T-helper 1 cell (primary cell): ENCODE measurements at regions not wholly inside any gene's neighbourhood (a gene's known extent, or its start where the extent isn't known, plus 50 kb on each side); places are given as distances from the start of the nearest gene placed in this dataset.
"Not testable (repeated sequence)": the region's sequence is repeated elsewhere in the genome, so short reads cannot be mapped to it uniquely, and the experiment has no call there.

ENCODE experiments used
- DNase-seq, 5 donors: peaks; one replicate each; pipeline ENCODE4 v3.0.0-alpha.2; 2012 to 2020

DNA sequence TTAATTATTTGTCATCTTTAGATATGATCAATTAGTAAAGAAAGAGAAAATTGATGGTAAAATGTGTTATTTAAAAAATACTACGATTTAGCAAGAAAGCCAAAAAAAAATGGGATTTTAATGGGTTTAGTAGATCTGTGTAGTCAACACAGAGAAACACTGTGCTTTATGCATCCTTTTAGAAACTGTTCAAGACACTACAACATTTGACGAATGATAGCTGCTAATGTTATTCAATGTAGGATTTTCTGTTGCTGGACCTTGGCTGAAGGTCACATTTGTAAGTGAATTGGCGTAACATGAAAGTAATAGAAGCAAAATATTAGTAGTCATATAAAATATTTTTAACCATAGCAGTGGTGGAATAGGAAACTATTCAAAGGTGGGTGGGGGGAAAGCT is 1293.9 kb downstream of the NCAM2 start:
- no peak for DNase-seq

DNA sequence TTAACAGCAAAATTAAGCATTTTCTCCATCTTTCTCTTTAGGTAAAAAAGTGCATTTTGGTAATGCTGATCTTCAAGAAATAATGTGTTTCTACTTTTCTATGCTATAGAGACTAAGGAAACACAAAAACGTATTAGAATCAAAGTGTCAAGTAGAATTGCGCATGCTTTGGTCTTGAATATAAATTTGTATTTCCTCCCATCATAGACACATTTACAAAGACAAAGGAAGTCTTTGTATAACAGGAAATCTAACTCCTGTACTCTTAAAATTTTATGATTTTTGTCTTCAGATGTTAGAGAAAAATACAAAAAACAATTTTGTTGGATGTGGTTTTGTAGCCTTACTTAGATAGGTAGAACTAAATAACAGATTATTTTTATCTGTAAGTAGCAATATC is 1299.4 kb downstream of the NCAM2 start:
- no peak for DNase-seq

DNA sequence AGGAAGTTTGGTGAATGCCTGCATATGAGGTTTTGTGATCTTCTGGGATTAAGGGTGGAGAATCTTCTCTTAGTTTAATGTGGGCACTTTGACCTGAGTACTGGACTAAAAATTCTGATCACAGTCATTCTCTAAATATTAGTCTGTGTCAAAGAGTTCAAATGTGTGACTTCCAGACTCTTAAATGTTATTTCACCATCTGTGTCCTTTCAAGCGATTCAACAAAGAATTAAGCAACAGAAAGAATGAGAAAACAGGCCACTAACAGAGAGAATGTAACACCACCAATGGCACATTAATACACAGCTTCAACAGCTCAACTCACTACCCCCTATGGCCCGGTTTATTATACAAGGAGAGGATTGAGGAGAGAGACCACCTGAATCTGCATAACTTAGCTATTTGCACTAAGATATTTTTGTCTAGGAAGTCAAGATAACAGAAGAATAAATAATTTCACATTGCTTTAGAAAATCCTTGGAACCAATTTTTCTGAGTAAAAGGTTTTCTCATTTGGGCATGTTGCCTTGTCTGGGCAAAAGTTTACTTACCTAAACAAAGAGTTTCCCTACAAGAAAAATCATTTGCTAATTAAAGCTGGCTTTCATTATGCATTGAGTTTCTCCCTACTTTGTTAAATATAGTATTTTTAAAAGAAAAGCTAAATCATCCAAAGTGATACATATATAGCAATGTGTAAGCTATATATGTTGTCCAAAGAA is 1313.7 kb downstream of the NCAM2 start:
- no peak for DNase-seq

DNA sequence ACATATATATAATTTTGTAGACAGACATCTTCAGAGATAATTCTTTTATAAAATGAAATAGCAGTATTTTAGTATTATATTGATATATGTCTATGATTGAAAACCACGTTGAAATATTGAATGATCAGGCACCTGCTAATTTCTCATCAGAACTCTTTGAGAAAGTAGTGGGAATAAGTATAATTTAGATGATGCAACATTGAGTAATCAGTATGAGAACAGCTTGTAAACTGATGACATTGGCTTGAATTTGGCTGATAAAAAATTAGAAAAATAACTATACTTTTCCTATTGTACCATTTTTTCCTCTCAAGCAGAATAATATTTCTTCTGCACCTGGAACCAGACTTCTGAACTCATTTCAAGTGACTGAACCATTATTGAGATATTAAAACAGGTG is 1316.8 kb downstream of the NCAM2 start:
- DNase-seq: no peak

DNA sequence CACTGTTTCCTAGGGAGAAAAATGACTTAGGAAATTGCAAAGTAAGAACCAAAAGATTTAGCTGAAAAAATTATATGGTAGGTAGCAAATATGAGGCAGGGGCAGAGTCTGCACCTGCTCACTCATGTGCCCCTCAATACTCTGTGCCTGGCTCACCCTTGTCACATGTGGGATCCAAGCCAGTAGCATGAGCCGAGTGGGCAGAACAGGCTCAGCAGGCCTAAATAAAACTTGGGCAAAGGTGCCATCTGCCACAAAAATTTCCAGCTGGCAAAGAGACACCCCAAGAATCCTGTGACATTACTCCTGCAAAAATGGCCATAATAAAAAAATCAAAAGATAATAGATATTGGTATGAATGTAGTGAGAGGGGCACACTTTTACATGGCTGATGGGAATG is 1321.2 kb downstream of the NCAM2 start:
- no peak for DNase-seq

DNA sequence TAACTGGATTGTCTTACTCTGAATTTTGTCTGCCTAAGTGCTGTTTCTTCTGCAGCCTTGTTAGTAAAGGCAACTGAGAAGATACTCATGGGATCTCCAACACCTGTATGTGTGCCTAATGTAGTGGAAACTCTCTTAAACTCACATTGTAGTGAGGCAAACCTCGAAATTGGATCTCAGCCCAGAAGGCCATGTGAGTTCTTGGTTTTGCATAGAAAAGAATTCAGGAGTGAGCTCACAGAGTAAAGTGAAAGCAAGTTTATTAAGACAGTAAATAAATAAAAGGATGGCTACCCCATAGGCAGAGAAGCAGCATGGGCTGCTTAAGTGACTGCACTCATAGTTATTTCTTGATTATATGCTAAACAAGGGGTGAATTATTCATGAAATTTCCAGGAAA is 1344.7 kb downstream of the NCAM2 start:
- no peak for DNase-seq

DNA sequence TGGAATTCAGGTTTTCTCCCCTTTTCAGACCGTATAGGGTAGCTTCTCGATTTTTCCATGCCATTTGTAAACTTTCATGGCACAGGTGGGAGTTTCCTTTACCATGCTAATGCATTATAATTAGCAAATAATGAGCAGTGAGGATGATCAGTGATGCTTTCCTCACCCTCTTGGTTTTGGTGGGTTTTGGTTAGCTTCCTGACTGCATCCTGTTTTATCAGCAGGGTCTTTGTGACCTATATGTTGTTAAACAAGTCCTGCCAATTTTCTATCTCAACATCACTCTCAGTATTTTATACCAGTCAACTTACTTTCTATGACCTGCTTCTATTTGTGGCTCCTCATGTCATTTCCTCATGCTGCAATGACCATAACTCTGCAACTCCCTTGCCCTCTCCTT is 1345.1 kb downstream of the NCAM2 start:
- DNase-seq: no peak

DNA sequence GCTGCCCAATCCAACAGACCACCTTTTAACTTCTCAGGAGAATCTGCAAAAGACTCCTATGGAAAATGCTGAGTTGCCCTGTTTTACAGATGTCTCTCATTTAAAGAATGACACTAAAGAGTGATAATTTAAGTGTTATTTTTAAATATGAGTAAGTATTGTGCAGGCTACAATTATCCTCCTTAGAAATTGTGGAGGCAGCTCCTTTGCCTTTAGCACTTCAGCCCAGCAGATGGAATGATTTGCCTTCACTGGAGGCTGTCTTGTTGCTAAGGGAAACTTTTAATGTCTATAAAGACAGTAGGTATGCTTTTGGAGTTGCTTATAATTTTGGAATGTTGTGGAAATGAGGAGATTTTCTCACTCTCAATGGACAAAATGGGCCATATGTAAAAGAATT is 1345.5 kb downstream of the NCAM2 start:
- no peak for DNase-seq

DNA sequence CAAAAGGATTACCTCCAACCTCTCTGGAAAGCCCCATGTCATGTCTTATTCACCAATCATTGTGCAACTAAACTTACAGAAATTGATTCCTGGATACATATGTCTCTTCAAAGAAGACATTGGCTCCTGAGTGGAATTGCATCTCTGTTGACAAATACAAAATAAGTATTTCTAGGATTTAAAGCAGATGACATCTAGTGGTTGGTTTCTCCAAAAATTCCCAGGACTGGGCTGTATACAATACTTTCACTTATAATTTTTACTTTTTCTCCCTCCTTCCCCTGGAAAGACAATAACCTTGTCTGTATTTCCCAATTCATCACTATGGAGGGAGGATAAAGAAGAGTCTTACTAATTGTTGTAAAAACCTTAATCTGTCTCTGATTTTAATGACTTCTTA is 1347.4 kb downstream of the NCAM2 start:
- no peak for DNase-seq

DNA sequence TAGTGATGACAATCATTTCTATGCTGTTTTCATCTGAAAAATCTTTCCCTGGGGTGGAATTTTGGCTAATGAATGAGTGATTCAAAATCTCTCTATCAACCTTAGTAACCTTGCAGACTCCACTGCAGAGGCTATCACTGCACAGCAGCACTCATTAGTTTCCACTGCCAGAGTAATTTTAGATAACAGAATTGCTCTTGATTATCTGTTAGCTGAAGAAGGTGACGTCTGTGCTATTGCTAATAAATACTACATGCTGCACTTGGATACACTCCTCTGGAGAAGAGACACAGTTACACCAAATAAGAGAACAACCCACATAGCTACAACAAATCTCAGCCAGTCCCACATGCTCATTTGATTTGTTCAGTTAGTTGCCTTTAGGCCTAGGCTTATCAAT is 1348.4 kb downstream of the NCAM2 start:
- no peak for DNase-seq

DNA sequence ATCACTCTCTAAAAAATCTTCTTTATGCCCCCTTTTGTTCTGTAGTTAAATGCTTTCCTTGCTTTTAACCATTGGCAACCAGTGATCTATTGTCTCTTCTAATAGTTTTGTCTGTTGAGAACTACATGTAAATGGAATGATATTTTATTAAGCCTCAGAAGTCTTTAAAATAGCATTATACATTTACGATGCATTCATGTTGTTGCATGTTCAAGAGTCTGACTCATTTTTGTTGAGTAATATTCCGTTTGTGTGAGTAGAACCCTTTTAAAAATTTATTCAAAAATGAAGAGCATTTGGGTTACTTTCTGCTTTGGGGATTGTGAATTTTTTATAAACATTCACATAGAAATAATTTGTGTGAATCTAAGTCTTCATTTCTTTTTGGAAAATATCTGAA is 1352.9 kb downstream of the NCAM2 start:
- DNase-seq: no peak

DNA sequence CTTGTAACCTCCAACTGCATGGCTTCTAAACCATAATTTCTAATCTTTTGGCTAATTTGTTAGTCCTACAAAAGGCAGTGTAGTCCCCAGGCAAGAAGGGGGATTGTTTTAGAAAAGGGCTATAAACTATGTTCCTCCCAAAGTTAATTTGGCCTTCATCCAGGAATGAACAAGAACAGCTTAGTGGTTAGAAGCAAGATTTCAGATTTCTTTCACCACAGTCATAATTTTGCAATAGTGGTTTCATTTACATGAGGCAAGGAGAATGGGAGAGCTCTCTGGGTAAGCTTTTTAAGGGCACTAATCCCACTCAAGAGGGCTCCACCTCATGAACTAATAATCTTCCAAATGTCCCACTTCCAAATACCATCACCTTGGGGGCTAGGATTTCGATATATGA is 1353.9 kb downstream of the NCAM2 start:
- DNase-seq: no peak

DNA sequence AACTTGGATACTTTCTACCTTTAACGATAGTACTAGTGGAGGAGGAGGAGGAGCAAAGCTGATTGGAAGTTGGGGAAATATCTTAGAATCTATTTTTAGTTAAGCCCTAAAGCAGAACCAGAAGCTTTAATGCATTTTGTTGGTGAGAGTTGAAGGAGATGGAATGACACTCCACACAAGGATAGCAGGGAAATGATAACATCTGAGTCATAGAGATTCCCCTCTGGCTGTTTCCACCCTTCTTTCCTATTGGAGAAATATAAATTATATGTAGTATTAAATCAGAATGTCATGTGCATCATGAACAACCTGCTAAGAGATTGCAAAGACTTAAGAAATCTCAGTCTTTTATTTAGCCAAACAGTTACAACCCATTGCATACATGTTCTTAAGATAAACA is 1357.7 kb downstream of the NCAM2 start:
- no peak for DNase-seq

DNA sequence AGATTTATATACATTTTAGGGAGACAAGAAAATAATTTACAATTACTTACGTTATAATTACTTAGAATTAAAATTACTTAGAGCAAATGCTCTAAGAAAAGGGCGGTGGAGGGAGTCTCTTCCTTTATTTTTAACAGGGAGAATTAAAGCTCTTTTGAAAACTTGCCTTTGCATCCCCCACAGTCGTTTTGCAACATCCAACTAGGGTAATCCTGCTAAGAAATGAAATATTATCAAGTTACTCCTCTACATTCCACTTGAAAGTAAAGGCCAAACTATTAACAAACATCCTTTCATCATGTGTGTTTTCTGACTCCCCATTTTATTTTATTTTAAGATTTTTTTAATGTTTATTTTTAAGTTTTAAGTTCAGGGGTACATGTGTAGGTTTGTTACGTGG is 1358.5 kb downstream of the NCAM2 start:
- no peak for DNase-seq

DNA sequence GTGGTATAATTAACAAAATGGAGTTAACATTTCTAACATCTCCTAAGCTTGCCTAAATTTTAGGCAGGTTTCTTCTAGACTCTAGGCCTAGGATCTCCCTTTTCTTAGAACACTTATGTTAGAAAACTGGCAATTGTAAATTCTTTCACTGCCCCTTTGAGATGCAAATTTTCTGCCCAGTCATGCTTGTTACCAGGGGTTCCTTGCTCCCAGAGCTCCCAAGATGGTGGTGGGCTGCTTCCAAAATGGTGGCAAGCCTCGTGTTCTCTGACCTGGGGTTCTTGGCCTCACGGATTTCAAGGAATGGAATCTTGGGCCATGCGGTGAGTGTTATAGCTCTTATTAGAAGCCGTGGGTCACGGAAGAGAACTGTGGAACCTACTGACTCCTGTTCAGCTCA is 1361.4 kb downstream of the NCAM2 start:
- DNase-seq: not testable (repeated sequence)

DNA sequence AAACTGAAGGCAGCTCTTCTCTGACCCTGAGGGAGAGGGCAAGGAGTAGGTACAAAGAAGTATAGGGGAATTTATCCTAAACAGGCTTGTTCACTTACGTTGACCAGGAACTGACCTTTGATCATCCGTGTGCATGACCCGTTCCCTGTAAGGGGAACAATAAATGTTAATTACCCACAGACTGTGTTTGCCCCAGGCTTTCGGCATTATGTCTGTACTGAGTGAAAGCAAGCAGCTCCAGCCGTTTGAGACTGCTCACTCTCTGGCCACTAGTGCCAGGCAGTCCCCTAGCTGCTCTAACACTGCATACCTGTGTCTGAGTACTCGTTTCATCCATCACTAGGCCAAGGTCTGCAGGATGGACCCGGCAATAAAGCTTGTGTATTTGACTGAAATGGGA is 1365.3 kb downstream of the NCAM2 start:
- no peak for DNase-seq

DNA sequence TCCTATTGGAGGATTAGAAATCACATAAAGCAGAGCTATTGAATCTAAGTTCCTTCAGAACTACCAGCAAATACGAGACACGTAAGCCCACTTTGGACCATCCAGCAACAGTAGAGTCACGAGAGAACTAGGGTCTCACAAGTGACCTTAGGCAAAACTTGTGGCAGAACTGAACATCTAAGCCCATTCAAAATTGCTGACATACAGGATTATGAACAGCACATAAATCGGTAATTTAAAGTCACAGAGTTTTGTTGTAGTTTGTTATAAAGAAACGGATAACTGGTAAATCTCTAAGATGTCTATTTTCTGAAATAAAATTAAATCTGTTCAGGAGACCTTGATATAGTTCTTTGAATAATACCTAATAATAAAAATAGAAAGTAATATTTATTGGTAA is 1366.0 kb downstream of the NCAM2 start:
- no peak for DNase-seq

DNA sequence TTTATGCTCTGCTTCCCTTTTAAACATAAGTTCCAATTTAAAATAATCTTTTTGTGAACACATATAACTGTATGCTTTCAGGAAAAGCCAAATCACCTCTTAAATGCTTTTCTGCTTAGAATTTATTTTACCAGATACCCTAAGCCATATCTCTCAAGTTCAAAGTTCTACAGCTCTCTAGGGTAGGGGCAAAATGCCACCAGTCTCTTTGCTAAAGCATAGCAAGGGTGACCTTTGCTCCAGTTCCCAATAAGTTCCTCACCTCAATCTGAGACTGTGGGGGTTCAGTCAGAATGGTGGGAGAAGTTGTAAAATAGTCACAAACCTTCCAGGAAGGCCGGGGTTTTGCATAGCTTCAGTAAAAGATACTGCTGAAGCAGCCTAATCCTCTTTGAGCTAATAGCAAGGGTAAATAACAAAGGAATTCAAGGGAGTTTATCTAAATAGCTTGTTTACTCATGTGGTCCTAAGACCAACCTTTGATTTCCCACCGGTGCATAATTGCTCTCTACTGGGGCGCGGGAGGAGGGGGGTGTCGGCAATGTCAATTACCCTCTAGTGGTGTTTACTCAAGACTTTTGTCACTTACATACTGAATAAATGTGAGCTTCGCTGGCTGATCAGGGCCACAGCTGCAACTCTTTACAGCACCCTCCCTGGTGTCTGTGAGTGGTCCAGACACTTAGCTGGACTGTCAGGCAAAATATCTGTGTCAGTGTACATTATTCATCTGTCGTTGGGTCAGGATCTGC is 1376.2 kb downstream of the NCAM2 start:
- DNase-seq: no peak

DNA sequence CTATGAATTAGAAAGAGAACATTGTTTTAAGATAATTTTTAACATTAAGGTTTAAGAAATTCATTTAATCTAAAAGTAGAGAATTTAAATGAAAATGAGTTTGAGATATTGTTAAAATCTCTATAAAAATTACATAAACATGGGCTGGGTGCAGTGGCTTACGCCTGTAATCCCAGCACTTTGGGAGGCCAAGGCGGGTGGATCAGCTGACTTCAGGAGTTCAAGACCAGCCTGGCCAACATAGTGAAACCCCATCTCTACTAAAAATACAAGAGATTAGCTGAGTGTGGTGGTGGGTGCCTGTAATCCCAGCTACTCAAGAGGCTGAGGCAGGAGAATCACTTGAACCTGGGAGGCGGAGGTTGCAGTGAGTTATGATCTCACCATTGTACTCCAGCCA is 1379.6 kb downstream of the NCAM2 start:
- DNase-seq: not testable (repeated sequence)

DNA sequence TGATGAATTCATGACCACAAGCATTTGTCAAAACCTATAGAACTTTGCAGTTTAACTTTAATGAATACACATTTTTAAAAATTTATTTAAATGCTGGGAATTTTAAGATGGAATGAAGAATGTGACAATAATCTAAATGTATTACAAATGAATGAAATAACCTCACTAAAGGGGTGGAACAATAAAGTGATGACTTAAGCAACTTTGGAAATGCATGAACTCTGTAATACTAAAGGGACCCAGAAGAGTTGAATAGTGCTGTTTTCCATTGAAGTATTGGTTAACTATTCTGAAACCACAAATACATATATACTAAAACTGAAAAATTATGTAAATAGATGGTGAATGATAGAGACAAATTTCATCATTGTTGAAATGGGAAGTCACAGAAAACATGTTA is 1395.1 kb downstream of the NCAM2 start:
- DNase-seq: no peak

DNA sequence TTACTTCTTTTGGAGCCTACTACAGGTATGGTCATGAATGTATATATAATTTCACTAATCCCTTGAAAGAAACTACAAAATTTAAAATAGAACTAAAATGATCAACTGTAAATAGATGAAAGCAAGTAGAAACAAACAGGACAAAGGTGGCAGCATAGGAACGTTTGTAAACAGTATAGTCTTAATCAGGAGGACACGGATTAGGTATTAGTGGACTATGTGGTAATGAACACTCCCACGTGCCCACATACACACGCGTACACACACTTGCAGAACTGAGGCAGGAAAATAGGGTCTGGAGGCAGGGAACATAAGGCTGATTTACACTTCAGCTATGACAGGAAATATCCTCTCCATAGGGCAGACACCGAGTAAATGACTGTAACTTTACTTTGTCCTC is 1397.8 kb downstream of the NCAM2 start:
- DNase-seq: no peak

DNA sequence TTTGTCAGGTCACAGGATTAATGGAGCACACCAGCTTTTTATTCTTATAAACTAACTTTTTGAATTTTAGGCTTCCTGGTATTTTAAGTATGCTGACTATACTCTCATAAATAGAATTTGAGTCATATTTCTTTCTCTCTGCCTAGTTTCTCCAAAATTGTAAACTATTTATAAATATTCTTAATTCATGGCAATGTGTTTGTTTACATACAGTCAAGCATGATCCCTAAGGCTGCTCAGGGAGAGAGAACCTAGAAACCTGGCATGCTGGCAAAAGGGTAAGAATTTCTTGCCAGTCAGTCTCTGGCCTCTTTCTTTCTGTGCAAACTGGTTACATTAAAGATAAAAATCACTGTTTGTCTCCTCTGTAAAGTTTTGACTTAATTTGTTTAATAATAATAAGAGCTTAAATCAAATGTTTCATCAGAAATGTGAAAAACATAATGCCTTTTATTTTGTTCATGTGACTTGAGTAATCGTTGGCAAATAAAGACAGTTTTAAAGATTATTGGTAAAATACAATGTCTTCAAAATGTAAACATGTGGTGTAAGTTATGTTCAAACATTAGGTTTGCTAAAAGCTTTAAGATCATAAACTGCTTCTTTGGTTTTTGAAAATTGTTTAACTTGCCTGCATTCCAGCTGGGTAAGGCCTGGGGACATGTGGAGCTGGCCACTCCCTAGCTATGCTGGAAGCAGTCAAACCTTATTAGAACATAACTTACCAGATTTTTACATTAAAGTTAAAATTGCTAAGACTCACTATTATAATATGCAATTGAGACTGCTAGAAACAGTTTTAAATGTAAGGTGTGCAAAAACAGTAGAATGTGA is 1401.7 kb downstream of the NCAM2 start:
- no peak for DNase-seq

DNA sequence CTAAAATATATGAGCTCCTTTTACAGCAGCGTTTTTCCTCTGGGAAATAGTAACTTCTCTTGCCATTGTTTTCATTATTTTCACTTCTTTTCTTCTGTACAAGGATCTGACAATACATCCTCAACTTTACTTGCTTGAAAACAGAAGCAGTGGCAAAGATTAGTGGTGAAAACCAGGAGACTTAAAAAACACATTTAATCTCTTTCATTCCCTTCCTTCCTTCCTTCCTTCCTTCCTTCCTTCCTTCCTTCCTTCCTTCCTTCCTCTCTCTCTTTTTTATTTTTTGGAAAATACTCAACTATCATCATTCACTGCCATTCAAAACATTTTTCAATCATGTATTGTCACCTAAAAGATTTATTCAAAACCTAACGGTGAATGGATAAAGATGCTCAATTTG is 1411.4 kb downstream of the NCAM2 start:
- no peak for DNase-seq

DNA sequence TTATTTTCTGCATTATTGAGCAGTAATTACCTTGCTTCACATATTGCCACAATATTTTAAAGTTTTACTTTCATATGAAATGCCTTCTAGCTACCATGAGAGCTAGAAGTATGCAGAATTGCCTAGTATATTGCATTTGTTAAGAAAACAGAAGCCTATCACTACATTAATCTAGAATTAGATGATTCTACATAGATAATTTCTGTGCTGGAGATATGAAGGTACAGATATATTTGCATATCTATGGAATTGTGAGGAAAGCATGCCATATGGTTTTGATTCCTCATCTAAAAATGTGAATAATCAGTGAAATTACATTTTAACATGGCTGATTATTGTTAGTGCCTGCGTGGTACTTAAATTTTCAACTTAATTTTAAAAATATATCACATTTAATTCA is 1418.3 kb downstream of the NCAM2 start:
- no peak for DNase-seq
